MM.1S (cell line): ENCODE measurements at regions not wholly inside any gene's neighbourhood (a gene's known extent, or its start where the extent isn't known, plus 50 kb on each side); places are given as distances from the start of the nearest gene placed in this dataset.

Experiments used
- DNase-seq: peaks from one replicate; pipeline ENCODE4 v3.0.0-alpha.2; 2015
- H2AFZ ChIP-seq: fragments of 300-600 bp; sonication (generic); 2 replicates; pipeline ENCODE4 v1.6.0; 2016; ENCODE audit warnings: antibody characterized with exemption, low read length
- H3F3A ChIP-seq: fragments of 300-600 bp; sonication (generic); 2 replicates; pipeline ENCODE4 v1.6.1; 2016; ENCODE audit warnings: mild to moderate bottlenecking, antibody characterized with exemption, low read length, moderate library complexity, mixed read lengths; ENCODE audit not compliant: insufficient read depth
- H3K27ac ChIP-seq: fragments of 300-600 bp; sonication (generic); 2 replicates; pipeline ENCODE4 v1.5.1; 2016; ENCODE audit warnings: mild to moderate bottlenecking, low read length
- H3K27me3 ChIP-seq: fragments of 300-600 bp; sonication (generic); replicated peaks from 2 replicates; pipeline ENCODE4 v1.6.0; 2016; ENCODE audit warnings: low read length; ENCODE audit not compliant: insufficient read depth
- H3K36me3 ChIP-seq: fragments of 300-600 bp; sonication (generic); replicated peaks from 2 replicates; pipeline ENCODE4 v1.6.1; 2016; ENCODE audit warnings: mild to moderate bottlenecking, low read length, mixed read lengths; ENCODE audit not compliant: insufficient read depth
- H3K4me1 ChIP-seq: fragments of 300-600 bp; sonication (generic); 2 replicates; pipeline ENCODE4 v1.6.1; 2016; ENCODE audit warnings: low read length, mixed read lengths
- H3K4me2 ChIP-seq: fragments of 300-600 bp; sonication (generic); 2 replicates; pipeline ENCODE4 v1.6.0; 2016; ENCODE audit warnings: low read depth, low read length
- H3K4me3 ChIP-seq: fragments of 300-600 bp; sonication (generic); 2 replicates; pipeline ENCODE4 v1.5.1; 2016; ENCODE audit warnings: low read length, mixed read lengths
- H3K79me2 ChIP-seq: fragments of 300-600 bp; sonication (generic); 2 replicates; pipeline ENCODE4 v1.6.1; 2016; ENCODE audit warnings: mixed run types, low read length, mixed read lengths
- H3K9ac ChIP-seq: fragments of 300-600 bp; sonication (generic); 2 replicates; pipeline ENCODE4 v1.6.1; 2016; ENCODE audit warnings: low read length, mixed read lengths
- H3K9me2 ChIP-seq: fragments of 300-600 bp; sonication (generic); replicated peaks from 2 replicates; pipeline ENCODE4 v1.6.1; 2016; ENCODE audit warnings: mild to moderate bottlenecking, low read length, mixed read lengths; ENCODE audit not compliant: insufficient read depth
- H3K9me3 ChIP-seq: fragments of 300-600 bp; sonication (generic); replicated peaks from 2 replicates; pipeline ENCODE4 v1.6.1; 2016; ENCODE audit warnings: mild to moderate bottlenecking, low read length, mixed read lengths; ENCODE audit not compliant: insufficient read depth
- H4K20me1 ChIP-seq: fragments of 300-600 bp; sonication (generic); 2 replicates; pipeline ENCODE4 v1.6.1; 2016; ENCODE audit warnings: mild to moderate bottlenecking, low read length, moderate library complexity, mixed read lengths; ENCODE audit not compliant: insufficient read depth
- CTCF ChIP-seq: fragments of 300-600 bp; sonication (generic); IDR thresholded peaks from 2 replicates; pipeline ENCODE4 v1.5.1; 2016; ENCODE audit warnings: antibody characterized with exemption, low read length, mixed read lengths
- EZH2 ChIP-seq: fragments of 300-600 bp; sonication (generic); optimal IDR thresholded peaks from 2 replicates; pipeline ENCODE3; 2017; ENCODE audit warnings: low read depth, mild to moderate bottlenecking, antibody characterized with exemption, low read length, mixed read lengths
- EZH2phosphoT487 ChIP-seq: fragments of 300-600 bp; sonication (generic); IDR thresholded peaks from 2 replicates; pipeline ENCODE4 v1.6.1; 2018; ENCODE audit warnings: antibody characterized with exemption, low read length

GRCh38 chr4:144589512-144589911 lies 56.4 kb upstream of the HHIP start:
- Histone ChIP-seq H3K79me2 (no peaks in the 10 kb centered on the region), H3K27me3 (no peaks in the 10 kb centered on the region), H3K27ac (no peak overlapping the region), H4K20me1 (no peaks in the 10 kb centered on the region), H3K36me3 (no peaks in the 10 kb centered on the region), H3F3A (peaks cover 3% of the 10 kb centered on the region; the same call in 1 of the 2 replicates), H3K4me1 (peaks cover 12% of the 10 kb centered on the region), H3K4me3 (no peak overlapping the region), H3K9me2 (no peaks in the 10 kb centered on the region), H3K9me3 (no peaks in the 10 kb centered on the region), H3K9ac (no peak overlapping the region), H3K4me2 (peak overlapping the region; percentile 12; the same call in 1 of the 2 replicates), H2AFZ (no peak overlapping the region)
- TF ChIP-seq EZH2 (no peak), CTCF (no peak), EZH2phosphoT487 (no peak)
- DNase-seq: peak; percentile 65

- Histone ChIP-seq H3K4me2 (no peak overlapping the region), H3K9ac (no peak overlapping the region), H3K36me3 (no peaks in the 10 kb centered on the region), H3K79me2 (no peaks in the 10 kb centered on the region), H3K9me2 (no peaks in the 10 kb centered on the region), H3K4me1 (peaks cover 12% of the 10 kb centered on the region), H2AFZ (no peak overlapping the region), H3K27ac (no peak overlapping the region), H3K27me3 (no peaks in the 10 kb centered on the region), H4K20me1 (no peaks in the 10 kb centered on the region), H3F3A (peaks cover 3% of the 10 kb centered on the region; the same call in 1 of the 2 replicates), H3K4me3 (no peak overlapping the region), H3K9me3 (no peaks in the 10 kb centered on the region)
- no peak for TF ChIP-seq EZH2
- no peak for TF ChIP-seq EZH2phosphoT487
- no peak for TF ChIP-seq CTCF
- DNase-seq: no peak
Observed at GRCh38 chr4:144590020-144590419, 55.9 kb upstream of the HHIP start.

- H2AFZ ChIP-seq: no peak overlapping the region
- H3F3A ChIP-seq: peaks cover 3% of the 10 kb centered on the region; the same call in 1 of the 2 replicates
- no peaks in the 10 kb centered on the region for H4K20me1 ChIP-seq
- H3K79me2 ChIP-seq: no peaks in the 10 kb centered on the region
- no peak overlapping the region for H3K27ac ChIP-seq
- no peaks in the 10 kb centered on the region for H3K36me3 ChIP-seq
- TF ChIP-seq EZH2: no peak
- TF ChIP-seq CTCF: no peak
- no peak for TF ChIP-seq EZH2phosphoT487
- no peaks in the 10 kb centered on the region for H3K9me3 ChIP-seq
- H3K4me1 ChIP-seq: peaks cover 12% of the 10 kb centered on the region
- no peaks in the 10 kb centered on the region for H3K27me3 ChIP-seq
- no peak overlapping the region for H3K4me3 ChIP-seq
- DNase-seq: no peak
- H3K9me2 ChIP-seq: no peaks in the 10 kb centered on the region
- H3K9ac ChIP-seq: no peak overlapping the region
- no peak overlapping the region for H3K4me2 ChIP-seq
Observed at GRCh38 chr4:144591401-144591800, 54.6 kb upstream of the HHIP start.
